ENCODE measurements at regions not wholly inside any gene's neighbourhood (a gene's known extent, or its start where the extent isn't known, plus 50 kb on each side); places are given as distances from the start of the nearest gene placed in this dataset.

- DNase-seq (no peak), ATAC-seq (no peak)
- Histone ChIP-seq H2AFZ (ENCODE audit: low read length) (no peak overlapping the region), H3F3A (ENCODE audit: low read length, unreplicated experiment) (no peaks in the 10 kb centered on the region), H3K9me2 (replicated peaks; ENCODE audit: low read length) (no peaks in the 10 kb centered on the region), H3K4me2 (ENCODE audit: low read length) (no peak overlapping the region), H3K27me3 (ENCODE audit: low read length) (peaks cover 65% of the 10 kb centered on the region), H3K79me2 (ENCODE audit: low read length) (no peaks in the 10 kb centered on the region), H3K36me3 (ENCODE audit: low read depth, low read length) (no peaks in the 10 kb centered on the region), H3K9ac (ENCODE audit: low read length) (no peak overlapping the region), H4K20me1 (ENCODE audit: low read length) (no peaks in the 10 kb centered on the region), H3K4me3 (ENCODE audit: low read length) (no peak overlapping the region), H3K9me3 (ENCODE audit: low read length) (no peaks in the 10 kb centered on the region), H3K4me1 (ENCODE audit: insufficient read depth, low read length) (no peaks in the 10 kb centered on the region), H3K27ac (ENCODE audit: low read length) (no peak overlapping the region)
- intact Hi-C loops (cut with micrococcal nuclease): no loop called here
- TF ChIP-seq EZH2phosphoT487 (IDR thresholded peaks at IDR 0.05; ENCODE audit: borderline replicate concordance, low read length) (no peak), EZH2 (IDR thresholded peaks at IDR 0.05; ENCODE audit: low read length, unreplicated experiment) (no peak), CTCF (conservative IDR thresholded peaks at IDR 0.05; ENCODE audit: low read depth, low read length) (no peak)
- POLR2A ChIA-PET (ENCODE audit: unreplicated experiment): no interaction called here
- BruUV-seq (replicated peaks): no TSS peak
- CTCF ChIA-PET: no interaction called here
Observed at GRCh38 chr9:17900606-17901005, 321.7 kb downstream of the SH3GL2 start.

- no peak overlapping the region for H3K27ac ChIP-seq (ENCODE audit: low read length)
- intact Hi-C loops (cut with micrococcal nuclease): no loop called here
- H3K79me2 ChIP-seq (ENCODE audit: low read length): no peaks in the 10 kb centered on the region
- no peaks in the 10 kb centered on the region for H4K20me1 ChIP-seq (ENCODE audit: low read length)
- ATAC-seq (no peak), DNase-seq (no peak)
- H3K4me3 ChIP-seq (ENCODE audit: low read length): no peak overlapping the region
- no peaks in the 10 kb centered on the region for H3K9me3 ChIP-seq (ENCODE audit: low read length)
- H3K4me2 ChIP-seq (ENCODE audit: low read length): no peak overlapping the region
- no peaks in the 10 kb centered on the region for H3K4me1 ChIP-seq (ENCODE audit: insufficient read depth, low read length)
- H2AFZ ChIP-seq (ENCODE audit: low read length): no peak overlapping the region
- no peaks in the 10 kb centered on the region for H3K9me2 ChIP-seq (replicated peaks; ENCODE audit: low read length)
- no peaks in the 10 kb centered on the region for H3K36me3 ChIP-seq (ENCODE audit: low read depth, low read length)
- POLR2A ChIA-PET (ENCODE audit: unreplicated experiment): no interaction called here
- BruUV-seq (replicated peaks): no TSS peak
- peaks cover 70% of the 10 kb centered on the region for H3K27me3 ChIP-seq (ENCODE audit: low read length)
- no peaks in the 10 kb centered on the region for H3F3A ChIP-seq (ENCODE audit: low read length, unreplicated experiment)
- H3K9ac ChIP-seq (ENCODE audit: low read length): no peak overlapping the region
- TF ChIP-seq EZH2 (IDR thresholded peaks at IDR 0.05; ENCODE audit: low read length, unreplicated experiment) (no peak), EZH2phosphoT487 (IDR thresholded peaks at IDR 0.05; ENCODE audit: borderline replicate concordance, low read length) (no peak), CTCF (conservative IDR thresholded peaks at IDR 0.05; ENCODE audit: low read depth, low read length) (no peak)
- CTCF ChIA-PET: no interaction called here
Observed at GRCh38 chr9:17905366-17905765, 326.5 kb downstream of the SH3GL2 start.

- no peak for ATAC-seq
Observed at GRCh38 chr9:17905781-17906175, 326.9 kb downstream of the SH3GL2 start.

More at GRCh38 chr9:17905781-17906175, 326.9 kb downstream of the SH3GL2 start:
- H3K9me3 ChIP-seq (ENCODE audit: low read length): no peaks in the 10 kb centered on the region
- POLR2A ChIA-PET (ENCODE audit: unreplicated experiment): no interaction called here
- H3K4me1 ChIP-seq (ENCODE audit: insufficient read depth, low read length): no peaks in the 10 kb centered on the region
- no peak for DNase-seq
- CTCF ChIA-PET: no interaction called here
- no peaks in the 10 kb centered on the region for H3K79me2 ChIP-seq (ENCODE audit: low read length)
- H3K27ac ChIP-seq (ENCODE audit: low read length): no peak overlapping the region
- no peak overlapping the region for H3K4me2 ChIP-seq (ENCODE audit: low read length)
- H3K9ac ChIP-seq (ENCODE audit: low read length): no peak overlapping the region
- no TSS peak for BruUV-seq (replicated peaks)
- H3K27me3 ChIP-seq (ENCODE audit: low read length): peaks cover 66% of the 10 kb centered on the region
- no peaks in the 10 kb centered on the region for H3F3A ChIP-seq (ENCODE audit: low read length, unreplicated experiment)
- TF ChIP-seq EZH2 (IDR thresholded peaks at IDR 0.05; ENCODE audit: low read length, unreplicated experiment) (no peak), CTCF (conservative IDR thresholded peaks at IDR 0.05; ENCODE audit: low read depth, low read length) (no peak), EZH2phosphoT487 (IDR thresholded peaks at IDR 0.05; ENCODE audit: borderline replicate concordance, low read length) (no peak)
- no peaks in the 10 kb centered on the region for H3K36me3 ChIP-seq (ENCODE audit: low read depth, low read length)
- H3K9me2 ChIP-seq (replicated peaks; ENCODE audit: low read length): no peaks in the 10 kb centered on the region
- intact Hi-C loops (cut with micrococcal nuclease): no loop called here
- H4K20me1 ChIP-seq (ENCODE audit: low read length): no peaks in the 10 kb centered on the region
- no peak overlapping the region for H3K4me3 ChIP-seq (ENCODE audit: low read length)
- H2AFZ ChIP-seq (ENCODE audit: low read length): no peak overlapping the region
